ENCODE measurements at regions not wholly inside any gene's neighbourhood (a gene's known extent, or its start where the extent isn't known, plus 50 kb on each side); places are given as distances from the start of the nearest gene placed in this dataset.

DNA sequence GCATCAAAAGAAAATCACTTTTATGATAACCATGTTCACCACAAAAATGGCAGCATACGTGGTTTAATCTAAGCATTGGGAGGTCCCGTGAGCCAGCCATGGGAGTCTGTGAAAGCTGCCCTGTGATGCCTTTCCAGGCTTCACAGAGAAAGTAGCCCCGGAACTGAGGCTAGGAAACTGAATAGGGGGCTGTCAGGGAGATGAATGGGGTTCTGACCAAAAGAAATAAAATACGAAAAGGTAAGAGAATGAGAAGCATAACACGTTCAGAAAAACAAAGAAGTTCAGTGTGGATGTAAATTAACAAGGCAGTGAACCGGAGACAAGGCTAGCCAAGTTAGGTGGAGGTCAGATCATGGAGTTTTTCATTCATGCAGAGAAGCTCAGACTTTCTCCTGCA is 118.9 kb downstream of the ANXA2 start:
- no peak for TF ChIP-seq YY1 (IDR thresholded peaks at IDR 0.05; ENCODE audit: insufficient read depth, insufficient read length)
- TF ChIP-seq ZNF274 (IDR thresholded peaks at IDR 0.05; ENCODE audit: low read depth, low read length): no peak
